ENCODE measurements at regions not wholly inside any gene's neighbourhood (a gene's known extent, or its start where the extent isn't known, plus 50 kb on each side); places are given as distances from the start of the nearest gene placed in this dataset.

GRCh38 chrX:75873993-75874392 lies 88.9 kb upstream of the MAGEE2 start:
- ChIA-PET CTCF (no interaction called here), POLR2A (no interaction called here)
- Histone ChIP-seq H3K27ac (ENCODE audit: insufficient read depth in 1 of 2, low read depth in 1 of 2, low read length in 2 of 2, poor library complexity in 1 of 2, severe bottlenecking in 2 of 2) (no peak overlapping the region), H3K9me3 (ENCODE audit: control extremely low read depth in 1 of 5, control insufficient read depth in 4 of 5, insufficient read depth in 2 of 5, low read depth in 1 of 5, low read length in 4 of 5) (peaks cover 0 to 3% (median 0%) of the 10 kb centered on the region in 5 experiments), H3K27me3 (replicated peaks in 2 of 5; ENCODE audit: control insufficient read depth in 4 of 5, insufficient read depth in 5 of 5, low read length in 4 of 5) (no peaks in the 10 kb centered on the region), H3K4me3 (ENCODE audit: control insufficient read depth in 1 of 7, extremely low read depth in 1 of 7, insufficient read depth in 4 of 7, low read depth in 2 of 7, low read length in 6 of 7) (no peak overlapping the region), H3K4me1 (ENCODE audit: control extremely low read depth in 1 of 4, control insufficient read depth in 4 of 4, insufficient read depth in 4 of 4, low read length in 3 of 4) (no peaks in the 10 kb centered on the region), H3K36me3 (ENCODE audit: control insufficient read depth in 4 of 4, insufficient read depth in 4 of 4, low read length in 3 of 4) (no peaks in the 10 kb centered on the region)
- DNase-seq: no peak
- 69% methylated on average over 2 of the region's 2 CpGs for WGBS (ENCODE audit: insufficient coverage)

- POLR2A ChIA-PET: no interaction called here
- Histone ChIP-seq H3K9me3 (ENCODE audit: control extremely low read depth in 1 of 5, control insufficient read depth in 4 of 5, insufficient read depth in 2 of 5, low read depth in 1 of 5, low read length in 4 of 5) (peaks cover 0 to 2% (median 0%) of the 10 kb centered on the region in 5 experiments), H3K36me3 (ENCODE audit: control insufficient read depth in 4 of 4, insufficient read depth in 4 of 4, low read length in 3 of 4) (no peaks in the 10 kb centered on the region), H3K27me3 (replicated peaks in 2 of 5; ENCODE audit: control insufficient read depth in 4 of 5, insufficient read depth in 5 of 5, low read length in 4 of 5) (no peaks in the 10 kb centered on the region), H3K4me1 (ENCODE audit: control extremely low read depth in 1 of 4, control insufficient read depth in 4 of 4, insufficient read depth in 4 of 4, low read length in 3 of 4) (no peaks in the 10 kb centered on the region), H3K27ac (ENCODE audit: insufficient read depth in 1 of 2, low read depth in 1 of 2, low read length in 2 of 2, poor library complexity in 1 of 2, severe bottlenecking in 2 of 2) (no peak overlapping the region), H3K4me3 (ENCODE audit: control insufficient read depth in 1 of 7, extremely low read depth in 1 of 7, insufficient read depth in 4 of 7, low read depth in 2 of 7, low read length in 6 of 7) (no peak overlapping the region)
- no CpG with 5 or more reads among the region's 1 CpG for WGBS (ENCODE audit: insufficient coverage)
- no peak for DNase-seq
- CTCF ChIA-PET: no interaction called here
These were observed 98.4 kb upstream of the MAGEE2 start for GRCh38 chrX:75883446-75883845.

- 83% methylated on average over 7 of the region's 7 CpGs for WGBS (ENCODE audit: insufficient coverage)
- Histone ChIP-seq H3K27ac (ENCODE audit: insufficient read depth in 1 of 2, low read depth in 1 of 2, low read length in 2 of 2, poor library complexity in 1 of 2, severe bottlenecking in 2 of 2) (no peak overlapping the region), H3K4me3 (ENCODE audit: control insufficient read depth in 1 of 7, extremely low read depth in 1 of 7, insufficient read depth in 4 of 7, low read depth in 2 of 7, low read length in 6 of 7) (no peak overlapping the region), H3K27me3 (replicated peaks in 2 of 5; ENCODE audit: control insufficient read depth in 4 of 5, insufficient read depth in 5 of 5, low read length in 4 of 5) (no peaks in the 10 kb centered on the region), H3K4me1 (ENCODE audit: control extremely low read depth in 1 of 4, control insufficient read depth in 4 of 4, insufficient read depth in 4 of 4, low read length in 3 of 4) (no peaks in the 10 kb centered on the region), H3K36me3 (ENCODE audit: control insufficient read depth in 4 of 4, insufficient read depth in 4 of 4, low read length in 3 of 4) (no peaks in the 10 kb centered on the region), H3K9me3 (ENCODE audit: control extremely low read depth in 1 of 5, control insufficient read depth in 4 of 5, insufficient read depth in 2 of 5, low read depth in 1 of 5, low read length in 4 of 5) (no peaks in the 10 kb centered on the region)
- DNase-seq: no peak
- ChIA-PET CTCF (no interaction called here), POLR2A (no interaction called here)
These were observed 102.8 kb upstream of the MAGEE2 start for GRCh38 chrX:75887833-75888232.

GRCh38 chrX:75892749-75893148 lies 107.7 kb upstream of the MAGEE2 start:
- no peaks in the 10 kb centered on the region for H3K9me3 ChIP-seq (ENCODE audit: control extremely low read depth in 1 of 5, control insufficient read depth in 4 of 5, insufficient read depth in 2 of 5, low read depth in 1 of 5, low read length in 4 of 5)
- no CpG with 5 or more reads among the region's 2 CpGs for WGBS (ENCODE audit: insufficient coverage)
- POLR2A ChIA-PET: no interaction called here
- H3K4me1 ChIP-seq (ENCODE audit: control extremely low read depth in 1 of 4, control insufficient read depth in 4 of 4, insufficient read depth in 4 of 4, low read length in 3 of 4): no peaks in the 10 kb centered on the region
- no peaks in the 10 kb centered on the region for H3K27me3 ChIP-seq (replicated peaks in 2 of 5; ENCODE audit: control insufficient read depth in 4 of 5, insufficient read depth in 5 of 5, low read length in 4 of 5)
- no peak overlapping the region for H3K27ac ChIP-seq (ENCODE audit: insufficient read depth in 1 of 2, low read depth in 1 of 2, low read length in 2 of 2, poor library complexity in 1 of 2, severe bottlenecking in 2 of 2)
- no peak for DNase-seq
- no peak overlapping the region for H3K4me3 ChIP-seq (ENCODE audit: control insufficient read depth in 1 of 7, extremely low read depth in 1 of 7, insufficient read depth in 4 of 7, low read depth in 2 of 7, low read length in 6 of 7)
- CTCF ChIA-PET: no interaction called here
- H3K36me3 ChIP-seq (ENCODE audit: control insufficient read depth in 4 of 4, insufficient read depth in 4 of 4, low read length in 3 of 4): no peaks in the 10 kb centered on the region

GRCh38 chrX:75893281-75893680 lies 108.2 kb upstream of the MAGEE2 start:
- Histone ChIP-seq H3K27ac (ENCODE audit: insufficient read depth in 1 of 2, low read depth in 1 of 2, low read length in 2 of 2, poor library complexity in 1 of 2, severe bottlenecking in 2 of 2) (no peak overlapping the region), H3K36me3 (ENCODE audit: control insufficient read depth in 4 of 4, insufficient read depth in 4 of 4, low read length in 3 of 4) (no peaks in the 10 kb centered on the region), H3K4me1 (ENCODE audit: control extremely low read depth in 1 of 4, control insufficient read depth in 4 of 4, insufficient read depth in 4 of 4, low read length in 3 of 4) (no peaks in the 10 kb centered on the region), H3K4me3 (ENCODE audit: control insufficient read depth in 1 of 7, extremely low read depth in 1 of 7, insufficient read depth in 4 of 7, low read depth in 2 of 7, low read length in 6 of 7) (no peak overlapping the region), H3K9me3 (ENCODE audit: control extremely low read depth in 1 of 5, control insufficient read depth in 4 of 5, insufficient read depth in 2 of 5, low read depth in 1 of 5, low read length in 4 of 5) (no peaks in the 10 kb centered on the region), H3K27me3 (replicated peaks in 2 of 5; ENCODE audit: control insufficient read depth in 4 of 5, insufficient read depth in 5 of 5, low read length in 4 of 5) (no peaks in the 10 kb centered on the region)
- WGBS (ENCODE audit: insufficient coverage): 73% methylated on average over 7 of the region's 8 CpGs
- DNase-seq: no peak
- ChIA-PET POLR2A (no interaction called here), CTCF (no interaction called here)

- Histone ChIP-seq H3K27ac (ENCODE audit: insufficient read depth in 1 of 2, low read depth in 1 of 2, low read length in 2 of 2, poor library complexity in 1 of 2, severe bottlenecking in 2 of 2) (no peak overlapping the region), H3K36me3 (ENCODE audit: control insufficient read depth in 4 of 4, insufficient read depth in 4 of 4, low read length in 3 of 4) (no peaks in the 10 kb centered on the region), H3K4me3 (ENCODE audit: control insufficient read depth in 1 of 7, extremely low read depth in 1 of 7, insufficient read depth in 4 of 7, low read depth in 2 of 7, low read length in 6 of 7) (no peak overlapping the region), H3K9me3 (ENCODE audit: control extremely low read depth in 1 of 5, control insufficient read depth in 4 of 5, insufficient read depth in 2 of 5, low read depth in 1 of 5, low read length in 4 of 5) (peaks cover 0 to 15% (median 0%) of the 10 kb centered on the region in 5 experiments), H3K27me3 (replicated peaks in 2 of 5; ENCODE audit: control insufficient read depth in 4 of 5, insufficient read depth in 5 of 5, low read length in 4 of 5) (no peaks in the 10 kb centered on the region), H3K4me1 (ENCODE audit: control extremely low read depth in 1 of 4, control insufficient read depth in 4 of 4, insufficient read depth in 4 of 4, low read length in 3 of 4) (no peaks in the 10 kb centered on the region)
- 83% methylated on average over 2 of the region's 2 CpGs for WGBS (ENCODE audit: insufficient coverage)
- ChIA-PET POLR2A (no interaction called here), CTCF (no interaction called here)
- DNase-seq: no peak
These were observed 126.7 kb upstream of the MAGEE2 start for GRCh38 chrX:75911716-75912115.

GRCh38 chrX:75957107-75957610 lies 172.1 kb upstream of the MAGEE2 start:
- Histone ChIP-seq H3K9me3 (ENCODE audit: control extremely low read depth in 1 of 5, control insufficient read depth in 4 of 5, insufficient read depth in 2 of 5, low read depth in 1 of 5, low read length in 4 of 5) (peaks cover 0 to 3% (median 0%) of the 10 kb centered on the region in 5 experiments), H3K27ac (ENCODE audit: insufficient read depth in 1 of 2, low read depth in 1 of 2, low read length in 2 of 2, poor library complexity in 1 of 2, severe bottlenecking in 2 of 2) (no peak overlapping the region), H3K36me3 (ENCODE audit: control insufficient read depth in 4 of 4, insufficient read depth in 4 of 4, low read length in 3 of 4) (no peaks in the 10 kb centered on the region), H3K4me1 (ENCODE audit: control extremely low read depth in 1 of 4, control insufficient read depth in 4 of 4, insufficient read depth in 4 of 4, low read length in 3 of 4) (no peaks in the 10 kb centered on the region), H3K27me3 (replicated peaks in 2 of 5; ENCODE audit: control insufficient read depth in 4 of 5, insufficient read depth in 5 of 5, low read length in 4 of 5) (no peaks in the 10 kb centered on the region), H3K4me3 (ENCODE audit: control insufficient read depth in 1 of 7, extremely low read depth in 1 of 7, insufficient read depth in 4 of 7, low read depth in 2 of 7, low read length in 6 of 7) (no peak overlapping the region)
- POLR2A ChIA-PET: no interaction called here
- no peak for DNase-seq
- CTCF ChIA-PET: no interaction called here
- 68% methylated on average over 4 of the region's 5 CpGs for WGBS (ENCODE audit: insufficient coverage)
